Neural progenitor cell (in vitro differentiated cells): ENCODE measurements at regions not wholly inside any gene's neighbourhood (a gene's known extent, or its start where the extent isn't known, plus 50 kb on each side); places are given as distances from the start of the nearest gene placed in this dataset.

Experiments used
- CTCF ChIP-seq: fragments of 200-600 bp; sonication (generic); IDR thresholded peaks from 2 replicates; pipeline ENCODE4 v1.5.1; 2017; ENCODE audit warnings: antibody characterized with exemption, mild to moderate bottlenecking
- EZH2 ChIP-seq: fragments of 200-600 bp; sonication (generic); IDR thresholded peaks from 2 replicates; pipeline ENCODE4 v1.6.1; 2017; ENCODE audit warnings: antibody characterized with exemption, mild to moderate bottlenecking, moderate library complexity
- EZH2phosphoT487 ChIP-seq: fragments of 200-600 bp; sonication (generic); IDR thresholded peaks from 2 replicates; pipeline ENCODE4 v1.6.1; 2017; ENCODE audit warnings: antibody characterized with exemption

- TF ChIP-seq EZH2 (no peak), CTCF (no peak), EZH2phosphoT487 (no peak)
These were observed 1419.6 kb downstream of the TBC1D22A start for GRCh38 chr22:48182031-48182430.
